ENCODE measurements at regions not wholly inside any gene's neighbourhood (a gene's known extent, or its start where the extent isn't known, plus 50 kb on each side); places are given as distances from the start of the nearest gene placed in this dataset.

DNA sequence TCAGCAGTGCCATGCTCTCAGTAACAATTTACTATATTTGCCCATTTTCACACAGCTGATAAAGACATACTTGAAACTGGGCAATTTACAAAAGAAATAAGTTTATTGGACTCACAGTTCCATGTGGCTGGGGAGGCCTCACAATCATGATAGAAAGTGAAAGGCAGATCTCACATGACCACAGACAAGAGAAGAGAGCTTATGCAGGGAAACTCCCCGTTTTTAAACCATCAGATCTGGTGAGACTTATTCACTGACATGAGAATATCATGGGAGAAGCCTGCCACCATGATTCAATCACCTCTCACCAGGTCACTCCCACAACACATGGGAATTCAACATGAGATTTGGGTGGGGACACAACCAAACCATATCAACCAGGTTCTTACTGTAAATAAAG, 112.1 kb upstream of the C1orf87 start:
- CTCF ChIA-PET = no interaction called here

DNA sequence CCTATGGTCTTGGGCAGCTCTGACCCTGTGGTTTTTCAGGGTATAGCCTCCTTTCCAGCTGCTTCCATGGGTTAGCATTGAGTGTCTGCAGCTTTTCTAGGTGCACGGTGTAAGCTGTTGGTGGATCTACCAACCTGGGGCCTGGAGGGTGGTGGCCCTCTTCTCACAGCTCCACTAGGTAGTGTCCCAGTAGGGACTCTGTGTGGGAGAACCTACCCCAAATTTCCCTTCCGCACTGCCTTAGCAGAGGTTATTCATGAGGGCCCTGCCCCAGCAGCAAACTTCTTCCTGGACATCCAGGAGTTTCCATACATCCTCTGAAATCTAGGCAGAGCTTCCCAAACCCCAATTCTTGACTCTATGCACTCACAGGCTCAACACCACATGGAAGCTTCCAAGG, 111.0 kb upstream of the C1orf87 start:
- no peak for DNase-seq (ENCODE audit: low spot score)
- no peak overlapping the region for H3K27ac ChIP-seq
- ChIA-PET POLR2A (ENCODE audit: low non-redundant PET) (no interaction called here), CTCF (no interaction called here)
- TF ChIP-seq, protein P1, sequence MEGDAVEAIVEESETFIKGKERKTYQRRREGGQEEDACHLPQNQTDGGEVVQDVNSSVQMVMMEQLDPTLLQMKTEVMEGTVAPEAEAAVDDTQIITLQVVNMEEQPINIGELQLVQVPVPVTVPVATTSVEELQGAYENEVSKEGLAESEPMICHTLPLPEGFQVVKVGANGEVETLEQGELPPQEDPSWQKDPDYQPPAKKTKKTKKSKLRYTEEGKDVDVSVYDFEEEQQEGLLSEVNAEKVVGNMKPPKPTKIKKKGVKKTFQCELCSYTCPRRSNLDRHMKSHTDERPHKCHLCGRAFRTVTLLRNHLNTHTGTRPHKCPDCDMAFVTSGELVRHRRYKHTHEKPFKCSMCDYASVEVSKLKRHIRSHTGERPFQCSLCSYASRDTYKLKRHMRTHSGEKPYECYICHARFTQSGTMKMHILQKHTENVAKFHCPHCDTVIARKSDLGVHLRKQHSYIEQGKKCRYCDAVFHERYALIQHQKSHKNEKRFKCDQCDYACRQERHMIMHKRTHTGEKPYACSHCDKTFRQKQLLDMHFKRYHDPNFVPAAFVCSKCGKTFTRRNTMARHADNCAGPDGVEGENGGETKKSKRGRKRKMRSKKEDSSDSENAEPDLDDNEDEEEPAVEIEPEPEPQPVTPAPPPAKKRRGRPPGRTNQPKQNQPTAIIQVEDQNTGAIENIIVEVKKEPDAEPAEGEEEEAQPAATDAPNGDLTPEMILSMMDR (conservative IDR thresholded peaks at IDR 0.05; ENCODE audit: low read depth) = no peak

More for the DNA sequence above, 112.1 kb upstream of the C1orf87 start:
- POLR2A ChIA-PET (ENCODE audit: low non-redundant PET) = no interaction called here
- no peak overlapping the region for H3K27ac ChIP-seq
- TF ChIP-seq, protein P1 (conservative IDR thresholded peaks at IDR 0.05; ENCODE audit: low read depth) = no peak
- no peak for DNase-seq (ENCODE audit: low spot score)

DNA sequence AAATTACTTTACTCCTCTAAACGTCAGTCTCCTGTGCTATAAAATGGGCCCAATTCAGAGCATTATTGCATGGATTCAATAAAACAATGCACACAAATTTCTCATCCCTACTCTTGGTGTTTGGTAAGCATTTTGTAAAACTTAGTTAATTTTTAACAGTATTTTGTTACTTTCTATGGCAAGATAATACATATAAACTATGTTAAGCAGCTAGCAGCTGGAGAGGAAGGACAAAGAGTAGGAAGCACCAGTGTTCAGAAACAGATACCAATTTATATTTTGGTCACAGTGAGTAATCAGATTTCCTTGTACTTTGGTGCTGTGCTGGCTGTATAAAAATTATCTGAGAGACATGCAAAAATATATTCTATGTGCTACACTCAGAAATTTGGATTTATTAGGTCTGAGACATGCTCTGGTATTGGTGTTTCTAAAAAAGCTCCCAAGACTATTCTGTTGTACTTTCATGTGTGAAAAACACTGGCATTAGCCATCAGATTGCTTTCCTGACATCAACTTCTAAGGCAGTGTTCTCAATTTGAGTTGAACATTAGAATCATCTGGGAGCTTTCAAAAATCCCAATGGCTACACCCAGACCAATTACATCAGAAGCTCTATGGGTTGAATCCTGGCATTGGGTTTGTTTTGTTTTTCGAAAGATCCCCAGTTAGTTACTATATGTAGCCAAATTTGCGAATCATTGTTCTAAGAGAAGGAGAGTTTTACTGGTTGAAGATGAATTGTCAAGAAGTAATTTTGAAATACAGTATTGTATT, 100.3 kb upstream of the C1orf87 start:
- TF ChIP-seq, protein P1 (conservative IDR thresholded peaks at IDR 0.05; ENCODE audit: low read depth) = no peak
- DNase-seq (ENCODE audit: low spot score) = no peak
- CTCF ChIA-PET = interaction anchor here (0.6 to 1.3 kb wide), 3 partner anchors 23 to 37 kb away, joined by 3 to 4 read pairs (median 4); no protein-coding TSS in a partner anchor
- no peak overlapping the region for H3K27ac ChIP-seq
- POLR2A ChIA-PET (ENCODE audit: low non-redundant PET) = no interaction called here

DNA sequence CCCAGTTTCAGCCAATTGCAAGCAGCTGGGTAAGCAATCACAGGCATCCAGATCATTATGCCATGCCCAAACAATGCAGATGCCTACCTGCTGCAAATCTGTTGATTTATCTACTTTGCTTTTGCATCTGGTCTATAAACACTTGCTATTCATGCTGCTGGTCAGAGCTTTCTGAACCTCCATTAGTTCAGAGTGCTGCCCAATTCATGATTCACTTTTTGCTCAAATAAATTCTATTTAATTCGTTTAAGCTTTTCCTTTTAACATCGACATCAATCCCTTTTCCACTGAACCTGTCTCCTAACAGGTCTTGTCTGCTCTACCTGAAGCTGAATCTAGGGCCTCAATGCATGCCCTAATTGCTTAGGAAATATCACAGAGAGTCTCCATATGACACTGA, 99.4 kb upstream of the C1orf87 start:
- CTCF ChIA-PET = no interaction called here
- POLR2A ChIA-PET (ENCODE audit: low non-redundant PET) = no interaction called here
- no peak overlapping the region for H3K27ac ChIP-seq
- no peak for DNase-seq (ENCODE audit: low spot score)
- TF ChIP-seq, protein P1 (conservative IDR thresholded peaks at IDR 0.05; ENCODE audit: low read depth) = no peak

DNA sequence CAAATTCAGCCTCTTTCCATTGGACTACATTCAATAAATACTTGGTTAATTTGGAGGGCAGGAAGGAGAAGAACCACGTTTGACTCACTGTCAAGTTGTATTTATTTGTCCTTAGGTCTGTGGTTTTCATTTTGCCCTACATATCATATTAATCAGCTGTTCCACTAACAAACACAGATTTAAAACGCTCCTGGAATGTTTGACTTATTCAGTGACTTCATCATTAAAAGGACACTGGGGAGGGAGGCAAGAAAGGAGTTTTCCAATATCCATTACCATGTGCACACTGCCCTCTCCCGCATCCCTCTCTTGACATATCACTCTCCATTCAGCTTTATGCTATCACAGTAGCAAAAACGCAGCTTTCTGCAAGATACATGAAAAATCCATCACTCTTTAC, 98.2 kb upstream of the C1orf87 start:
- ChIA-PET POLR2A (ENCODE audit: low non-redundant PET) (no interaction called here), CTCF (interaction anchor here (0.6 to 0.7 kb wide), 3 partner anchors 10 to 1471 kb away, joined by 3 to 4 read pairs (median 3); no protein-coding TSS in a partner anchor)
- H3K27ac ChIP-seq = no peak overlapping the region
- DNase-seq (ENCODE audit: low spot score) = no peak
- TF ChIP-seq, protein P1 (conservative IDR thresholded peaks at IDR 0.05; ENCODE audit: low read depth) = no peak

DNA sequence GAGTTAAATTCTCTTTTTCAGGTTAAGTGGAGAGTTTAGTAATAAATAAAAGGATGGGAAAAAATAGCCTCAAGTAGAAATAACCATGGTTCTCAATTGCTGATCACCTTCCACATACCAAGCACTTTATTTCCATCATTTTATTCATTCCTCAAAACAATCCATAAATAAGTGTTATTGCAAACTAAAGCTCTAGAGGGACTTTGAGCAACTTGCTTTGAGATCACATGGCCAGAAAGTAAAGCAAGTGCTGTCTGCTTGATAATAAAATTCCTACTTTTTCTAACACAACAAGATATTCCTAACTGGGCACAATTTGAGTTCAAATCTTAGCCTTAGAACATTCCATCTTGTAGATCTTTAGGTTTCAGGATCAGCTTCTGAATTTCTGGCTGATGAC, 97.1 kb upstream of the C1orf87 start:
- DNase-seq (ENCODE audit: low spot score) = no peak
- TF ChIP-seq, protein P1 (conservative IDR thresholded peaks at IDR 0.05; ENCODE audit: low read depth) = no peak
- ChIA-PET CTCF (interaction anchor here (0.6 kb wide), 1 partner anchor 301 kb away, joined by 4 read pairs; no protein-coding TSS in a partner anchor), POLR2A (ENCODE audit: low non-redundant PET) (no interaction called here)
- no peak overlapping the region for H3K27ac ChIP-seq
